ENCODE measurements at regions not wholly inside any gene's neighbourhood (a gene's known extent, or its start where the extent isn't known, plus 50 kb on each side); places are given as distances from the start of the nearest gene placed in this dataset.
A peak's percentile ranks its signal among the peaks of the same experiment; 100 is the strongest.

DNA sequence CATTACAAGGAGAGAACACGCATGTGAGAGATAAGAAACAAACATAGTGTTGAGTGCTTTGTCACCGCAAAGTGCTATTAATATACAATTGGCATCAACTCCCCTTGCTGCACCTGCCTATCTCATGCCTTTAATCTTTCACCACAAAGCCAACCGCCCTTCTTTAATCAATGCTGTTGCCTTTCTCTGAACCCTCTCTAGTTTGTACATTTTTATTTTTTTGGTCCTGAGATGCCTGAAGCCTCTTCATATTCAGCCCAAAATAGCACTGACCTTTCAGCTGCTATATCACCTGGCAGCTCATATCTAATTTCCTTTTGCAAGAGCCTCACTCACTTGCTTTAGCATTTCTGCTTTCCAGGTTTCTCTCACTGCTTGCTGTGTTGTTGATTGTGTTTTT lies 504.7 kb downstream of the NUF2 start:
- no peaks in the 10 kb centered on the region for H3K4me1 ChIP-seq (ENCODE audit: control insufficient read depth, insufficient read depth, low read length)
- POLR2A ChIA-PET = no interaction called here
- no peak for DNase-seq (ENCODE audit: low read depth, low spot score)
- no peak for FAIRE-seq
- no peaks in the 10 kb centered on the region for H4K20me1 ChIP-seq (ENCODE audit: control insufficient read depth, insufficient read depth)
- H2AFZ ChIP-seq (ENCODE audit: control insufficient read depth, low read depth, low read length) = no peak overlapping the region
- H3K9ac ChIP-seq (ENCODE audit: control insufficient read depth, insufficient read depth, low read length) = no peak overlapping the region
- CTCF ChIA-PET = interaction anchor here (1.0 kb wide), 1 partner anchor 48 kb away, joined by 3 read pairs; no protein-coding TSS in a partner anchor
- intact Hi-C loops (cut with micrococcal nuclease; ENCODE audit: unreplicated experiment) = loop anchor here (10.0 kb wide), 1 partner anchor 958 kb away; no protein-coding TSS in a partner anchor
- no peak for TF ChIP-seq TCF12 (IDR thresholded peaks at IDR 0.05; ENCODE audit: low read depth, low read length)
- TF ChIP-seq, protein P1, sequence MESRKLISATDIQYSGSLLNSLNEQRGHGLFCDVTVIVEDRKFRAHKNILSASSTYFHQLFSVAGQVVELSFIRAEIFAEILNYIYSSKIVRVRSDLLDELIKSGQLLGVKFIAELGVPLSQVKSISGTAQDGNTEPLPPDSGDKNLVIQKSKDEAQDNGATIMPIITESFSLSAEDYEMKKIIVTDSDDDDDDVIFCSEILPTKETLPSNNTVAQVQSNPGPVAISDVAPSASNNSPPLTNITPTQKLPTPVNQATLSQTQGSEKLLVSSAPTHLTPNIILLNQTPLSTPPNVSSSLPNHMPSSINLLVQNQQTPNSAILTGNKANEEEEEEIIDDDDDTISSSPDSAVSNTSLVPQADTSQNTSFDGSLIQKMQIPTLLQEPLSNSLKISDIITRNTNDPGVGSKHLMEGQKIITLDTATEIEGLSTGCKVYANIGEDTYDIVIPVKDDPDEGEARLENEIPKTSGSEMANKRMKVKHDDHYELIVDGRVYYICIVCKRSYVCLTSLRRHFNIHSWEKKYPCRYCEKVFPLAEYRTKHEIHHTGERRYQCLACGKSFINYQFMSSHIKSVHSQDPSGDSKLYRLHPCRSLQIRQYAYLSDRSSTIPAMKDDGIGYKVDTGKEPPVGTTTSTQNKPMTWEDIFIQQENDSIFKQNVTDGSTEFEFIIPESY (IDR thresholded peaks at IDR 0.05) = no peak
- TF ChIP-seq, protein P2, sequence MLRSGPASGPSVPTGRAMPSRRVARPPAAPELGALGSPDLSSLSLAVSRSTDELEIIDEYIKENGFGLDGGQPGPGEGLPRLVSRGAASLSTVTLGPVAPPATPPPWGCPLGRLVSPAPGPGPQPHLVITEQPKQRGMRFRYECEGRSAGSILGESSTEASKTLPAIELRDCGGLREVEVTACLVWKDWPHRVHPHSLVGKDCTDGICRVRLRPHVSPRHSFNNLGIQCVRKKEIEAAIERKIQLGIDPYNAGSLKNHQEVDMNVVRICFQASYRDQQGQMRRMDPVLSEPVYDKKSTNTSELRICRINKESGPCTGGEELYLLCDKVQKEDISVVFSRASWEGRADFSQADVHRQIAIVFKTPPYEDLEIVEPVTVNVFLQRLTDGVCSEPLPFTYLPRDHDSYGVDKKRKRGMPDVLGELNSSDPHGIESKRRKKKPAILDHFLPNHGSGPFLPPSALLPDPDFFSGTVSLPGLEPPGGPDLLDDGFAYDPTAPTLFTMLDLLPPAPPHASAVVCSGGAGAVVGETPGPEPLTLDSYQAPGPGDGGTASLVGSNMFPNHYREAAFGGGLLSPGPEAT (IDR thresholded peaks at IDR 0.05; ENCODE audit: low read depth) = no peak
- 56% methylated on average over 3 of the region's 3 CpGs for WGBS (ENCODE audit: insufficient coverage, insufficient replicate concordance, low lambda C conversion rate, missing lambda C conversion rate)
- H3K27ac ChIP-seq (ENCODE audit: control insufficient read depth, insufficient read depth) = no peak overlapping the region
- H3K4me3 ChIP-seq = no peak overlapping the region
- in situ Hi-C loops (cut with MboI) = no loop called here
- BruUV-seq (replicated peaks) = no TSS peak
- H3K27me3 ChIP-seq (replicated peaks in 1 of 2; ENCODE audit: control insufficient read depth in 2 of 2, insufficient read depth in 2 of 2, low read length in 1 of 2) = no peaks in the 10 kb centered on the region
- SMC1A ChIA-PET (ENCODE audit: uncharacterized antibody, unreplicated experiment) = no interaction called here
- no peak overlapping the region for H3K4me2 ChIP-seq (ENCODE audit: control insufficient read depth, insufficient read depth)
- H3K79me2 ChIP-seq (ENCODE audit: control insufficient read depth, insufficient read depth, low read length) = no peaks in the 10 kb centered on the region
- RAD21 ChIA-PET (ENCODE audit: unreplicated experiment) = no interaction called here
- no peak for ATAC-seq
- H3K36me3 ChIP-seq (ENCODE audit: control insufficient read depth in 2 of 2, insufficient read depth in 2 of 2, low read length in 1 of 2) = no peaks in the 10 kb centered on the region
- H3K9me3 ChIP-seq (replicated peaks; ENCODE audit: control insufficient read depth, insufficient read depth, low read length) = no peaks in the 10 kb centered on the region

DNA sequence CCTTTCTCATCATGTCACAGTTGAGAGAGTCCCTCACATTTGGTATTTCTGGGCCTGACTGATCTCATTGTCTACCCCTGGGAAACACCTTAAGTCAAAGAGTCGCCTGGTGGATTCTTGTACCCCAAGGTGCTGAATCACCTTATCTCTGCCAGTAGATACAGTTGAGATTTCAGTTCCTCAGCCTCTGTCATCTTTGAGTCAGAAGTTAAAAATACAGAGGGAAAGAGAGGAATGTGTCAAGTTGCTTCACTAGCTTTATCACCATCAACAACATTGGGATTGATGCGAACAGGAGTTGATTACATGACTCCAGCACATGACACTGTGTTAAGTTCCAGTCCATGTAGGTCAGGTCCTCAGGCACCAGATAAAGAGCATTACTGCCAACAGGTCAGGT lies 513.0 kb downstream of the NUF2 start:
- Histone ChIP-seq H3K79me2 (ENCODE audit: control insufficient read depth, insufficient read depth, low read length) (no peaks in the 10 kb centered on the region), H3K9me3 (replicated peaks; ENCODE audit: control insufficient read depth, insufficient read depth, low read length) (no peaks in the 10 kb centered on the region), H3K4me2 (ENCODE audit: control insufficient read depth, insufficient read depth) (no peak overlapping the region), H3K4me3 (no peak overlapping the region), H4K20me1 (ENCODE audit: control insufficient read depth, insufficient read depth) (no peaks in the 10 kb centered on the region), H3K36me3 (ENCODE audit: control insufficient read depth in 2 of 2, insufficient read depth in 2 of 2, low read length in 1 of 2) (no peaks in the 10 kb centered on the region), H3K9ac (ENCODE audit: control insufficient read depth, insufficient read depth, low read length) (no peak overlapping the region), H3K27ac (ENCODE audit: control insufficient read depth, insufficient read depth) (no peak overlapping the region), H2AFZ (ENCODE audit: control insufficient read depth, low read depth, low read length) (no peak overlapping the region), H3K27me3 (replicated peaks in 1 of 2; ENCODE audit: control insufficient read depth in 2 of 2, insufficient read depth in 2 of 2, low read length in 1 of 2) (no peaks in the 10 kb centered on the region), H3K4me1 (ENCODE audit: control insufficient read depth, insufficient read depth, low read length) (no peaks in the 10 kb centered on the region)
- 29% methylated on average over 2 of the region's 2 CpGs for WGBS (ENCODE audit: insufficient coverage, insufficient replicate concordance, low lambda C conversion rate, missing lambda C conversion rate)
- no peak for DNase-seq (ENCODE audit: low read depth, low spot score)
- BruUV-seq (replicated peaks) = no TSS peak
- ChIA-PET POLR2A (no interaction called here), CTCF (no interaction called here), RAD21 (ENCODE audit: unreplicated experiment) (no interaction called here), SMC1A (ENCODE audit: uncharacterized antibody, unreplicated experiment) (interaction anchor here (0.5 to 1.2 kb wide), 2 partner anchors 9 to 729 kb away, joined by 3 read pairs; no protein-coding TSS in a partner anchor)
- FAIRE-seq = no peak
- in situ Hi-C loops (cut with MboI) (no loop called here), intact Hi-C loops (cut with micrococcal nuclease; ENCODE audit: unreplicated experiment) (no loop called here)
- peak; percentile 32; the same call in 2 of the 3 replicates for ATAC-seq
- no peak for TF ChIP-seq CREB1 (IDR thresholded peaks at IDR 0.05; ENCODE audit: low read depth)
- TF ChIP-seq, protein P3, sequence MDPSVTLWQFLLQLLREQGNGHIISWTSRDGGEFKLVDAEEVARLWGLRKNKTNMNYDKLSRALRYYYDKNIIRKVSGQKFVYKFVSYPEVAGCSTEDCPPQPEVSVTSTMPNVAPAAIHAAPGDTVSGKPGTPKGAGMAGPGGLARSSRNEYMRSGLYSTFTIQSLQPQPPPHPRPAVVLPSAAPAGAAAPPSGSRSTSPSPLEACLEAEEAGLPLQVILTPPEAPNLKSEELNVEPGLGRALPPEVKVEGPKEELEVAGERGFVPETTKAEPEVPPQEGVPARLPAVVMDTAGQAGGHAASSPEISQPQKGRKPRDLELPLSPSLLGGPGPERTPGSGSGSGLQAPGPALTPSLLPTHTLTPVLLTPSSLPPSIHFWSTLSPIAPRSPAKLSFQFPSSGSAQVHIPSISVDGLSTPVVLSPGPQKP (IDR thresholded peaks at IDR 0.05; ENCODE audit: low read depth, low read length) = no peak
- TF ChIP-seq ZSCAN29 (IDR thresholded peaks at IDR 0.05) = no peak
- TF ChIP-seq POLR2AphosphoS5 (IDR thresholded peaks at IDR 0.05; ENCODE audit: low read length) = no peak
- no peak for TF ChIP-seq SREBF1 (IDR thresholded peaks at IDR 0.05; ENCODE audit: low read length)
- no peak for TF ChIP-seq YBX1 (IDR thresholded peaks at IDR 0.05)
- TF ChIP-seq, protein P4, sequence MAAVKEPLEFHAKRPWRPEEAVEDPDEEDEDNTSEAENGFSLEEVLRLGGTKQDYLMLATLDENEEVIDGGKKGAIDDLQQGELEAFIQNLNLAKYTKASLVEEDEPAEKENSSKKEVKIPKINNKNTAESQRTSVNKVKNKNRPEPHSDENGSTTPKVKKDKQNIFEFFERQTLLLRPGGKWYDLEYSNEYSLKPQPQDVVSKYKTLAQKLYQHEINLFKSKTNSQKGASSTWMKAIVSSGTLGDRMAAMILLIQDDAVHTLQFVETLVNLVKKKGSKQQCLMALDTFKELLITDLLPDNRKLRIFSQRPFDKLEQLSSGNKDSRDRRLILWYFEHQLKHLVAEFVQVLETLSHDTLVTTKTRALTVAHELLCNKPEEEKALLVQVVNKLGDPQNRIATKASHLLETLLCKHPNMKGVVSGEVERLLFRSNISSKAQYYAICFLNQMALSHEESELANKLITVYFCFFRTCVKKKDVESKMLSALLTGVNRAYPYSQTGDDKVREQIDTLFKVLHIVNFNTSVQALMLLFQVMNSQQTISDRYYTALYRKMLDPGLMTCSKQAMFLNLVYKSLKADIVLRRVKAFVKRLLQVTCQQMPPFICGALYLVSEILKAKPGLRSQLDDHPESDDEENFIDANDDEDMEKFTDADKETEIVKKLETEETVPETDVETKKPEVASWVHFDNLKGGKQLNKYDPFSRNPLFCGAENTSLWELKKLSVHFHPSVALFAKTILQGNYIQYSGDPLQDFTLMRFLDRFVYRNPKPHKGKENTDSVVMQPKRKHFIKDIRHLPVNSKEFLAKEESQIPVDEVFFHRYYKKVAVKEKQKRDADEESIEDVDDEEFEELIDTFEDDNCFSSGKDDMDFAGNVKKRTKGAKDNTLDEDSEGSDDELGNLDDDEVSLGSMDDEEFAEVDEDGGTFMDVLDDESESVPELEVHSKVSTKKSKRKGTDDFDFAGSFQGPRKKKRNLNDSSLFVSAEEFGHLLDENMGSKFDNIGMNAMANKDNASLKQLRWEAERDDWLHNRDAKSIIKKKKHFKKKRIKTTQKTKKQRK (IDR thresholded peaks at IDR 0.05; ENCODE audit: low read depth, low read length) = no peak
